H1 (cell line): ENCODE measurements at regions not wholly inside any gene's neighbourhood (a gene's known extent, or its start where the extent isn't known, plus 50 kb on each side); places are given as distances from the start of the nearest gene placed in this dataset.

Source experiments
- ATF2 ChIP-seq: IDR thresholded peaks from 2 replicates; pipeline ENCODE4 v1.6.1; 2012; ENCODE audit warnings: low read length, inconsistent platforms
- CBX5 ChIP-seq: fragments of 300-800, 300-1000 bp; sonication (generic); IDR thresholded peaks from 2 replicates; pipeline ENCODE4 v1.7.1; 2016; ENCODE audit warnings: antibody characterized with exemption, low read length, low read depth
- CTCF ChIP-seq, 3 experiments: IDR thresholded peaks; 1 replicate in 2 of 3; 2 replicates in 1 of 3; pipeline versions ENCODE4 v1.5.1 to v1.6.1; 2011; ENCODE audit warnings: low read length in 3 of 3, mild to moderate bottlenecking in 3 of 3, inconsistent platforms in 2 of 3, low read depth in 1 of 3, moderate library complexity in 1 of 3; ENCODE audit not compliant: insufficient read depth in 1 of 3; ENCODE audit errors: control extremely low read depth in 1 of 3
- KDM5A ChIP-seq: fragments of 200-600 bp; IDR thresholded peaks from 2 replicates; pipeline ENCODE4 v1.7.1; 2012; ENCODE audit warnings: mild to moderate bottlenecking, low read length, inconsistent platforms, mixed read lengths
- TBP ChIP-seq: IDR thresholded peaks from 2 replicates; pipeline ENCODE4 v1.6.1; 2011; ENCODE audit warnings: low read depth, low read length, improper control_type of control experiment
- YY1 ChIP-seq: IDR thresholded peaks from 2 replicates; pipeline ENCODE4 v1.6.1; 2011; ENCODE audit warnings: low read depth, mild to moderate bottlenecking, low read length

- TF ChIP-seq CTCF (IDR thresholded peaks at IDR 0.05; ENCODE audit: control extremely low read depth in 1 of 3, insufficient read depth in 1 of 3, low read depth in 1 of 3, low read length in 3 of 3): no peak
- no peak for TF ChIP-seq CBX5
- no peak for TF ChIP-seq TBP
- no peak for TF ChIP-seq ATF2
- TF ChIP-seq KDM5A: no peak
- TF ChIP-seq YY1: no peak
Measured at GRCh38 chrX:128622296-128622695, 570.1 kb upstream of the ACTRT1 start.
